Gastroesophageal sphincter (tissue), 4 donors: ENCODE measurements at regions not wholly inside any gene's neighbourhood (a gene's known extent, or its start where the extent isn't known, plus 50 kb on each side); places are given as distances from the start of the nearest gene placed in this dataset.
A peak's percentile ranks its signal among the peaks of the same experiment; 100 is the strongest.
"Not testable (repeated sequence)": the region's sequence is repeated elsewhere in the genome, so short reads cannot be mapped to it uniquely, and the experiment has no call there.

Experiments
- ATAC-seq: fragments of 150-250 bp; one replicate; pipeline ENCODE4 v1.9.1; 2016; ENCODE audit warnings: mild to moderate bottlenecking, moderate library complexity
- H3K27ac ChIP-seq, 4 donors: fragments of 200-600 bp; sonication (generic) in 3 of 4; 1 replicate in 3 of 4; 2 replicates in 1 of 4; pipeline ENCODE4 v1.5.1; 2016 to 2019
- H3K27me3 ChIP-seq: fragments of 200-600 bp; sonication (generic); one replicate; pipeline ENCODE4 v1.5.1; 2019
- H3K36me3 ChIP-seq, 2 donors: fragments of 200-600 bp; sonication (generic); one replicate each; pipeline ENCODE4 v1.5.1; 2019; ENCODE audit warnings: control low read depth in 1 of 2
- H3K4me1 ChIP-seq, 3 donors: fragments of 200-600 bp; sonication (generic); 1 replicate in 2 of 3; 2 replicates in 1 of 3; pipeline ENCODE4 v1.5.1; 2016 to 2019; ENCODE audit warnings: control low read depth in 2 of 3
- H3K4me3 ChIP-seq, 2 donors: fragments of 200-600 bp; sonication (generic); one replicate each; pipeline ENCODE4 v1.5.1; 2019; ENCODE audit warnings: mild to moderate bottlenecking in 1 of 2, moderate library complexity in 1 of 2
- H3K9me3 ChIP-seq, 3 donors: fragments of 200-600 bp; sonication (generic); one replicate each; pipeline ENCODE4 v1.5.1; 2017 to 2019; ENCODE audit warnings: control low read depth in 2 of 3
- EP300 ChIP-seq: sonication (generic); formaldehyde crosslinking; IDR thresholded peaks from one replicate; pipeline ENCODE4 v1.6.1; 2017; ENCODE audit warnings: antibody characterized with exemption, mild to moderate bottlenecking
- POLR2A ChIP-seq, 2 donors: fragments of 450-650 bp; IDR thresholded peaks; one replicate each; pipeline ENCODE4 v1.6.1; 2017; ENCODE audit warnings: antibody characterized with exemption in 2 of 2, mild to moderate bottlenecking in 2 of 2, moderate library complexity in 1 of 2
- POLR2AphosphoS5 ChIP-seq: sonication (generic); formaldehyde crosslinking; IDR thresholded peaks from one replicate; pipeline ENCODE4 v1.6.1; 2017; ENCODE audit warnings: antibody characterized with exemption
- WGBS, 2 donors: methylation state at CpG; one replicate each; pipeline ENCODE4 v1.1.5; 2018; ENCODE audit warnings: low coverage in 1 of 2; 5-methylcytosine and 5-hydroxymethylcytosine counted together
- TF ChIP-seq, protein P1 (sequence below), 4 experiments: fragments of 200-600 bp in 2 of 4; fragments of 450-650 bp in 2 of 4; sonication (generic) in 1 of 4; IDR thresholded peaks; one replicate each; pipeline ENCODE4 v1.5.1; 2017 to 2019; ENCODE audit warnings: antibody characterized with exemption in 4 of 4, mild to moderate bottlenecking in 2 of 4, moderate library complexity in 2 of 4

DNA sequence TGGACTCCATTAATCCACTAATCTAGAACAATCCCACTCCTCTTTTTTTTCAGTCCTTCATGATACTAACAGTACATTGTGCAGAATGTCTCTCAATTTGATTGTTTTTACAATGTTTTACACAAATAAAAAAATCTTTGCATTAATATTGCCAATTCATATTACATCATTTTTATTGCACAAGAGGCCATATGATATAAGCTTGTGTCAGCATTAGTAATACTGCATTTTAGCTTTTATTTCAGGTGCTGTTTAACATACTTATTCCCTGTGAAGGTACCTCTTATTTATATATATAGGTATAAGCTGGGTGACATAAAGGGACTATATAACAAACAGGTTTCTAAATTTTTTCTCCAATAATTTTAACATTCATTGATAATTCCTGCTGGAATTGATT is 737.4 kb downstream of the DNAH5 start:
- ATAC-seq: no peak
- TF ChIP-seq POLR2AphosphoS5 (no peak), POLR2A (IDR thresholded peaks at IDR 0.05) (no peak), EP300 (no peak)
- TF ChIP-seq, protein P1, sequence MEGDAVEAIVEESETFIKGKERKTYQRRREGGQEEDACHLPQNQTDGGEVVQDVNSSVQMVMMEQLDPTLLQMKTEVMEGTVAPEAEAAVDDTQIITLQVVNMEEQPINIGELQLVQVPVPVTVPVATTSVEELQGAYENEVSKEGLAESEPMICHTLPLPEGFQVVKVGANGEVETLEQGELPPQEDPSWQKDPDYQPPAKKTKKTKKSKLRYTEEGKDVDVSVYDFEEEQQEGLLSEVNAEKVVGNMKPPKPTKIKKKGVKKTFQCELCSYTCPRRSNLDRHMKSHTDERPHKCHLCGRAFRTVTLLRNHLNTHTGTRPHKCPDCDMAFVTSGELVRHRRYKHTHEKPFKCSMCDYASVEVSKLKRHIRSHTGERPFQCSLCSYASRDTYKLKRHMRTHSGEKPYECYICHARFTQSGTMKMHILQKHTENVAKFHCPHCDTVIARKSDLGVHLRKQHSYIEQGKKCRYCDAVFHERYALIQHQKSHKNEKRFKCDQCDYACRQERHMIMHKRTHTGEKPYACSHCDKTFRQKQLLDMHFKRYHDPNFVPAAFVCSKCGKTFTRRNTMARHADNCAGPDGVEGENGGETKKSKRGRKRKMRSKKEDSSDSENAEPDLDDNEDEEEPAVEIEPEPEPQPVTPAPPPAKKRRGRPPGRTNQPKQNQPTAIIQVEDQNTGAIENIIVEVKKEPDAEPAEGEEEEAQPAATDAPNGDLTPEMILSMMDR (IDR thresholded peaks at IDR 0.05): no peak
- peaks cover 0 to 14% (median 0%) of the 10 kb centered on the region in 3 donors for H3K9me3 ChIP-seq
- H3K27ac ChIP-seq: no peak overlapping the region
- no peaks in the 10 kb centered on the region for H3K36me3 ChIP-seq
- no peak overlapping the region for H3K4me3 ChIP-seq
- H3K27me3 ChIP-seq: no peaks in the 10 kb centered on the region
- H3K4me1 ChIP-seq: no peaks in the 10 kb centered on the region

DNA sequence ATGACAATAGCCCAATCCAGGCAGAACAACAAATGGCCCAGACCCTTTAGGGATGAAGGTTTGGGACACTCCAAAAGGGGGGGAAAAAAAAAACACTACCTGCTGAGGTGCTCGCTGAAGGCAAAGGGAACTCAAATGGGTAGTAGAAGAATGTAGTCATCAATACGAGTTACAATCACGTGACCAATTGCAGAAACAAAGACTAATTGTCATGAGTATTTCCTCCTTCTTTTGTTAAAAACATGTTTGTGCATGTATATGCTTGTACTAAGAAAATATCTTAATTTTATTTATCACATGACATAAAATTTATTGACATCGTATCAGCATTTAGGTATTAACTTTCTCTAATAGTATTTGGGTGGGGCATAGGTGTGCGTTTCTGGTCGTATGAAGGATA is 743.5 kb downstream of the DNAH5 start:
- Histone ChIP-seq H3K9me3 (peaks cover 0 to 17% (median 0%) of the 10 kb centered on the region in 3 donors), H3K27ac (no peak overlapping the region), H3K27me3 (no peaks in the 10 kb centered on the region), H3K4me1 (no peaks in the 10 kb centered on the region), H3K4me3 (no peak overlapping the region), H3K36me3 (no peaks in the 10 kb centered on the region)
- no peak for TF ChIP-seq POLR2A (IDR thresholded peaks at IDR 0.05)
- no peak for TF ChIP-seq EP300
- 74 to 87% methylated on average over 6 of the region's 6 CpGs for WGBS, 2 donors
- ATAC-seq: no peak

DNA sequence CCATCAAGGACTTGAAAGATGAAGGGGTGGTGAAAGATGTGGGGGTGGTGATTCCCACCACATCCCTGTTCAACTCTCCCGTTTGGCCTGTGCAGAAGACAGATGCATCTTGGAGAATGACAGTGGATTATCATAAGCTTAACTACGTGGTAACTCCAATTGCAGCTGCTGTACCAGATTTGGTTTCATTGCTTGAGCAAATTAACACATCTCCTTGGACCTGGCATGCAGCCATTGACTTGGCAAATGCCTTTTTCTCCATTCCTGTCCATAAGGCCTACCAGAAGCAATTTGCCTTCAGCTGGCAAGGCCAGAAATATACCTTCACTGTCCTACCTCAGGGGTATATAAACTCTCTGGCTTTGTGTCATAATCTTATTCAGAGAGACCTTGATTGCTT is 746.3 kb downstream of the DNAH5 start:
- not testable (repeated sequence) for H3K27ac ChIP-seq, ATAC-seq, H3K27me3 ChIP-seq, H3K4me3 ChIP-seq, H3K36me3 ChIP-seq, H3K4me1 ChIP-seq
- WGBS, 2 donors: 38 to 56% methylated on average over 2 of the region's 2 CpGs
- peaks cover 0 to 14% (median 0%) of the 10 kb centered on the region in 3 donors for H3K9me3 ChIP-seq

DNA sequence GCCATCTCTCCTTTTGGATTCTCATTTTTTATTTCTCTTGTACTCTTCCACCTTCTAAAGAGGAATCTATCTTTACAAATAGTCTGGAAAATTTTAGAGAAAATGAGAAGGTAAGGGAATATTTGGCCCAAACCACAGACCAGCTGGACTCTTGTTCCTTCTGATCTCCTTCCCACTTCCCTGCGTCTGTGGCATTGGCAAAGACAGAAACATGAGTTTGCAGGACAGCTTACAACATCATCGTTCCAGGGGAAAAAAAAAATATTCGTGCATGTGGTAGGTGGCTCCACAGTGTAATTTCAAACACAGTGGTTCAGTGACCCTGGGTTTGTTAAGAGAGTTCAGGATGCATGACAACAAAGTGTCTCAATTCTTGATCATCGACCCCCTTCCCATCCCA is 755.0 kb downstream of the DNAH5 start:
- ATAC-seq: peak; percentile 34
- Histone ChIP-seq H3K27ac (no peak overlapping the region), H3K36me3 (no peaks in the 10 kb centered on the region), H3K4me3 (no peak overlapping the region), H3K27me3 (no peaks in the 10 kb centered on the region), H3K4me1 (no peaks in the 10 kb centered on the region), H3K9me3 (no peaks in the 10 kb centered on the region)
- TF ChIP-seq, protein P1 (IDR thresholded peaks at IDR 0.05): no peak
- no peak for TF ChIP-seq POLR2A (IDR thresholded peaks at IDR 0.05)
- no peak for TF ChIP-seq POLR2AphosphoS5
- TF ChIP-seq EP300: no peak
- 54 to 59% methylated on average over 2 to 3 of the region's 4 CpGs for WGBS, 2 donors

DNA sequence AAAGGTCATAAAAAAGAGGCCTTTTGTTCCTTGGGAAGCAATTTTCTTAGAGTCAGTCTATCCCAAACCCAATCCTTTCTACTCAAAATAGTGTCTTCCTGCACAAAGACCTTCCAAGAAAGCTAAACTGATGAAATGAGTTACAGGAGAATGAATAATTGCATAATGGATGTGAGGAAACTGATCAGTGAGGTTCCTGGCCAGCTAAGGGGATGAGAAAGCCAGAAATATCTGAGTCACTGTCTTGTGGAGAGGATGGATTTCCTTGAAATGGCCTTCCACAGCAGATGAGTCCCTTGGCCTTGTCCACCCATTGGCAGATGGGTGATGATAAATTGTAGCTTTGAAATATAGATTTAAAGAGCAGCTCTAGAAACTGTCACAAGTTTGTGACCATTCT is 756.1 kb downstream of the DNAH5 start:
- H3K36me3 ChIP-seq: no peaks in the 10 kb centered on the region
- no peaks in the 10 kb centered on the region for H3K27me3 ChIP-seq
- H3K4me1 ChIP-seq: no peaks in the 10 kb centered on the region
- no peak overlapping the region for H3K4me3 ChIP-seq
- peak; percentile 40 for ATAC-seq
- no peak overlapping the region for H3K27ac ChIP-seq
- TF ChIP-seq POLR2A (IDR thresholded peaks at IDR 0.05) (no peak), POLR2AphosphoS5 (no peak), EP300 (no peak)
- TF ChIP-seq, protein P1 (IDR thresholded peaks at IDR 0.05): no peak
- H3K9me3 ChIP-seq: no peaks in the 10 kb centered on the region

DNA sequence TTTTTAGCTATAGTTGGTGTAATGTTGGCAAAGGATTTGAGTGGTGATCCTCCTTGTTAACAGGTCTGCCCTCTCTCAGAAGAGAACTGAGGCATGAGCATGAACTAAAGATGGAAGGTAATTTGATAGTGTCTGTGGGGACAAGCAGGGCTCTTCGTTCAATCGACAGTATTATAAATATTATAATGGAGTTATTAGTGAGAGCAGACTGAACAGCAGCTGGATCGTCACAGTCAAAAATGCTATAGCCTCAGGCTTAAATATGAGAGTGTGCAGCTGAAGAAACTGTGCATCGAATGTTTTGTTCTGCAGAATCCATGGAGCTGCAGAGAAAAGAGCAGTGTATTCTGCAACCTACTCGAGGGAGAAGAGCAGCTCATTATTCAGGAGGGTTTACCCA is 757.3 kb downstream of the DNAH5 start:
- no peak overlapping the region for H3K27ac ChIP-seq
- H3K4me1 ChIP-seq: no peaks in the 10 kb centered on the region
- H3K27me3 ChIP-seq: no peaks in the 10 kb centered on the region
- H3K4me3 ChIP-seq: no peak overlapping the region
- no peak for ATAC-seq
- no peaks in the 10 kb centered on the region for H3K9me3 ChIP-seq
- TF ChIP-seq POLR2AphosphoS5 (no peak), EP300 (no peak), POLR2A (IDR thresholded peaks at IDR 0.05) (no peak)
- TF ChIP-seq, protein P1 (IDR thresholded peaks at IDR 0.05): no peak
- no peaks in the 10 kb centered on the region for H3K36me3 ChIP-seq
- WGBS, 2 donors: 11 to 46% methylated on average over 5 of the region's 5 CpGs
